GM12891 (cell line): ENCODE measurements at regions not wholly inside any gene's neighbourhood (a gene's known extent, or its start where the extent isn't known, plus 50 kb on each side); places are given as distances from the start of the nearest gene placed in this dataset.

Experiments
- POLR2A ChIP-seq: IDR thresholded peaks from 2 replicates; pipeline ENCODE4 v1.6.1; 2011; ENCODE audit warnings: low read depth, low read length, control low read depth
- POLR2AphosphoS5 ChIP-seq: IDR thresholded peaks from 2 replicates; pipeline ENCODE4 v1.6.1; 2011; ENCODE audit warnings: low read depth, low read length, control low read depth
- TAF1 ChIP-seq: IDR thresholded peaks from 2 replicates; pipeline ENCODE4 v1.6.1; 2011; ENCODE audit warnings: low read depth, low read length, control low read depth

- TF ChIP-seq POLR2AphosphoS5 (no peak), POLR2A (no peak), TAF1 (no peak)
Measured at GRCh38 chr18:29313312-29313711, 1136.4 kb upstream of the CDH2 start.
